ENCODE measurements at regions not wholly inside any gene's neighbourhood (a gene's known extent, or its start where the extent isn't known, plus 50 kb on each side); places are given as distances from the start of the nearest gene placed in this dataset.

DNA sequence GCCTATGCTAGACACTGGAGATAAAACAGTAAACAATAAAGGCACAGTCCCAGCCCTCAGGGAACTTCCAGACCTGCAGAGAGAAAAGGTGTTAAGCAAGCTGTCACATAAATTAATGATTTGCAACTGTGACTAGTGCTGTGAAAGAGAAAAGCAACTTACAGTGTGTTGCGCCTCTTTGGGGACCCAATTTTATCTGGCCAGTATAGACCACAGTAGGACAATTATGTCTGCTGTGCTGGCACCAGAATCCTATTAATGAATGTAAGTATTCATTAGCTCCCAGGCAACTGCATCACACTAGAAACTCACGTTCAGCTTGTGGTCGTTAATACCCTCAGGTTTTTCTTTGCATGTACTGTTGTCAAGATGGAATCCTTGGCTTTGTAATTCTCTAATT is 55.3 kb upstream of the CHST9 start (continued):
- TF ChIP-seq, protein P1, sequence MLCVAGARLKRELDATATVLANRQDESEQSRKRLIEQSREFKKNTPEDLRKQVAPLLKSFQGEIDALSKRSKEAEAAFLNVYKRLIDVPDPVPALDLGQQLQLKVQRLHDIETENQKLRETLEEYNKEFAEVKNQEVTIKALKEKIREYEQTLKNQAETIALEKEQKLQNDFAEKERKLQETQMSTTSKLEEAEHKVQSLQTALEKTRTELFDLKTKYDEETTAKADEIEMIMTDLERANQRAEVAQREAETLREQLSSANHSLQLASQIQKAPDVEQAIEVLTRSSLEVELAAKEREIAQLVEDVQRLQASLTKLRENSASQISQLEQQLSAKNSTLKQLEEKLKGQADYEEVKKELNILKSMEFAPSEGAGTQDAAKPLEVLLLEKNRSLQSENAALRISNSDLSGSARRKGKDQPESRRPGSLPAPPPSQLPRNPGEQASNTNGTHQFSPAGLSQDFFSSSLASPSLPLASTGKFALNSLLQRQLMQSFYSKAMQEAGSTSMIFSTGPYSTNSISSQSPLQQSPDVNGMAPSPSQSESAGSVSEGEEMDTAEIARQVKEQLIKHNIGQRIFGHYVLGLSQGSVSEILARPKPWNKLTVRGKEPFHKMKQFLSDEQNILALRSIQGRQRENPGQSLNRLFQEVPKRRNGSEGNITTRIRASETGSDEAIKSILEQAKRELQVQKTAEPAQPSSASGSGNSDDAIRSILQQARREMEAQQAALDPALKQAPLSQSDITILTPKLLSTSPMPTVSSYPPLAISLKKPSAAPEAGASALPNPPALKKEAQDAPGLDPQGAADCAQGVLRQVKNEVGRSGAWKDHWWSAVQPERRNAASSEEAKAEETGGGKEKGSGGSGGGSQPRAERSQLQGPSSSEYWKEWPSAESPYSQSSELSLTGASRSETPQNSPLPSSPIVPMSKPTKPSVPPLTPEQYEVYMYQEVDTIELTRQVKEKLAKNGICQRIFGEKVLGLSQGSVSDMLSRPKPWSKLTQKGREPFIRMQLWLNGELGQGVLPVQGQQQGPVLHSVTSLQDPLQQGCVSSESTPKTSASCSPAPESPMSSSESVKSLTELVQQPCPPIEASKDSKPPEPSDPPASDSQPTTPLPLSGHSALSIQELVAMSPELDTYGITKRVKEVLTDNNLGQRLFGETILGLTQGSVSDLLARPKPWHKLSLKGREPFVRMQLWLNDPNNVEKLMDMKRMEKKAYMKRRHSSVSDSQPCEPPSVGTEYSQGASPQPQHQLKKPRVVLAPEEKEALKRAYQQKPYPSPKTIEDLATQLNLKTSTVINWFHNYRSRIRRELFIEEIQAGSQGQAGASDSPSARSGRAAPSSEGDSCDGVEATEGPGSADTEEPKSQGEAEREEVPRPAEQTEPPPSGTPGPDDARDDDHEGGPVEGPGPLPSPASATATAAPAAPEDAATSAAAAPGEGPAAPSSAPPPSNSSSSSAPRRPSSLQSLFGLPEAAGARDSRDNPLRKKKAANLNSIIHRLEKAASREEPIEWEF (IDR thresholded peaks at IDR 0.05; ENCODE audit: insufficient replicate concordance, low read depth, low read length) = no peak
- no peak for TF ChIP-seq EZH2 (IDR thresholded peaks at IDR 0.05; ENCODE audit: borderline replicate concordance, control insufficient read depth, low read depth, low read length)
- no peak for TF ChIP-seq MYB (IDR thresholded peaks at IDR 0.05; ENCODE audit: borderline replicate concordance, low read depth, low read length)
- no peak for TF ChIP-seq PML (IDR thresholded peaks at IDR 0.05; ENCODE audit: low read length)
- TF ChIP-seq YBX1 (IDR thresholded peaks at IDR 0.05) = no peak
- TF ChIP-seq CHD1 (IDR thresholded peaks at IDR 0.05; ENCODE audit: low read depth, low read length) = no peak
- no peak for TF ChIP-seq LARP7 (IDR thresholded peaks at IDR 0.05)
- no peak for TF ChIP-seq PAX5 (IDR thresholded peaks at IDR 0.05; ENCODE audit: borderline replicate concordance, low read depth, low read length)
- no peak for TF ChIP-seq ZNF207 (IDR thresholded peaks at IDR 0.05; ENCODE audit: borderline replicate concordance)
- no peak for TF ChIP-seq MYC (IDR thresholded peaks at IDR 0.05; ENCODE audit: insufficient read depth, insufficient read length, insufficient replicate concordance, low read length, severe bottlenecking)
- no peak for TF ChIP-seq JUND (IDR thresholded peaks at IDR 0.05; ENCODE audit: low read depth, low read length)
- TF ChIP-seq, protein P2, sequence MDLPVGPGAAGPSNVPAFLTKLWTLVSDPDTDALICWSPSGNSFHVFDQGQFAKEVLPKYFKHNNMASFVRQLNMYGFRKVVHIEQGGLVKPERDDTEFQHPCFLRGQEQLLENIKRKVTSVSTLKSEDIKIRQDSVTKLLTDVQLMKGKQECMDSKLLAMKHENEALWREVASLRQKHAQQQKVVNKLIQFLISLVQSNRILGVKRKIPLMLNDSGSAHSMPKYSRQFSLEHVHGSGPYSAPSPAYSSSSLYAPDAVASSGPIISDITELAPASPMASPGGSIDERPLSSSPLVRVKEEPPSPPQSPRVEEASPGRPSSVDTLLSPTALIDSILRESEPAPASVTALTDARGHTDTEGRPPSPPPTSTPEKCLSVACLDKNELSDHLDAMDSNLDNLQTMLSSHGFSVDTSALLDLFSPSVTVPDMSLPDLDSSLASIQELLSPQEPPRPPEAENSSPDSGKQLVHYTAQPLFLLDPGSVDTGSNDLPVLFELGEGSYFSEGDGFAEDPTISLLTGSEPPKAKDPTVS (IDR thresholded peaks at IDR 0.05; ENCODE audit: low read depth, low read length) = no peak
- TF ChIP-seq, protein P3, sequence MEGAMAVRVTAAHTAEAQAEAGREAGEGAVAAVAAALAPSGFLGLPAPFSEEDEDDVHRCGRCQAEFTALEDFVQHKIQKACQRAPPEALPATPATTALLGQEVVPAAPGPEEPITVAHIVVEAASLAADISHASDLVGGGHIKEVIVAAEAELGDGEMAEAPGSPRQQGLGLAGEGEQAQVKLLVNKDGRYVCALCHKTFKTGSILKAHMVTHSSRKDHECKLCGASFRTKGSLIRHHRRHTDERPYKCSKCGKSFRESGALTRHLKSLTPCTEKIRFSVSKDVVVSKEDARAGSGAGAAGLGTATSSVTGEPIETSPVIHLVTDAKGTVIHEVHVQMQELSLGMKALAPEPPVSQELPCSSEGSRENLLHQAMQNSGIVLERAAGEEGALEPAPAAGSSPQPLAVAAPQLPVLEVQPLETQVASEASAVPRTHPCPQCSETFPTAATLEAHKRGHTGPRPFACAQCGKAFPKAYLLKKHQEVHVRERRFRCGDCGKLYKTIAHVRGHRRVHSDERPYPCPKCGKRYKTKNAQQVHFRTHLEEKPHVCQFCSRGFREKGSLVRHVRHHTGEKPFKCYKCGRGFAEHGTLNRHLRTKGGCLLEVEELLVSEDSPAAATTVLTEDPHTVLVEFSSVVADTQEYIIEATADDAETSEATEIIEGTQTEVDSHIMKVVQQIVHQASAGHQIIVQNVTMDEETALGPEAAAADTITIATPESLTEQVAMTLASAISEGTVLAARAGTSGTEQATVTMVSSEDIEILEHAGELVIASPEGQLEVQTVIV (IDR thresholded peaks at IDR 0.05; ENCODE audit: borderline replicate concordance, partially characterized antibody) = no peak
- no peak for TF ChIP-seq CBX3 (IDR thresholded peaks at IDR 0.05; ENCODE audit: borderline replicate concordance, low read depth)
- TF ChIP-seq, protein P4, sequence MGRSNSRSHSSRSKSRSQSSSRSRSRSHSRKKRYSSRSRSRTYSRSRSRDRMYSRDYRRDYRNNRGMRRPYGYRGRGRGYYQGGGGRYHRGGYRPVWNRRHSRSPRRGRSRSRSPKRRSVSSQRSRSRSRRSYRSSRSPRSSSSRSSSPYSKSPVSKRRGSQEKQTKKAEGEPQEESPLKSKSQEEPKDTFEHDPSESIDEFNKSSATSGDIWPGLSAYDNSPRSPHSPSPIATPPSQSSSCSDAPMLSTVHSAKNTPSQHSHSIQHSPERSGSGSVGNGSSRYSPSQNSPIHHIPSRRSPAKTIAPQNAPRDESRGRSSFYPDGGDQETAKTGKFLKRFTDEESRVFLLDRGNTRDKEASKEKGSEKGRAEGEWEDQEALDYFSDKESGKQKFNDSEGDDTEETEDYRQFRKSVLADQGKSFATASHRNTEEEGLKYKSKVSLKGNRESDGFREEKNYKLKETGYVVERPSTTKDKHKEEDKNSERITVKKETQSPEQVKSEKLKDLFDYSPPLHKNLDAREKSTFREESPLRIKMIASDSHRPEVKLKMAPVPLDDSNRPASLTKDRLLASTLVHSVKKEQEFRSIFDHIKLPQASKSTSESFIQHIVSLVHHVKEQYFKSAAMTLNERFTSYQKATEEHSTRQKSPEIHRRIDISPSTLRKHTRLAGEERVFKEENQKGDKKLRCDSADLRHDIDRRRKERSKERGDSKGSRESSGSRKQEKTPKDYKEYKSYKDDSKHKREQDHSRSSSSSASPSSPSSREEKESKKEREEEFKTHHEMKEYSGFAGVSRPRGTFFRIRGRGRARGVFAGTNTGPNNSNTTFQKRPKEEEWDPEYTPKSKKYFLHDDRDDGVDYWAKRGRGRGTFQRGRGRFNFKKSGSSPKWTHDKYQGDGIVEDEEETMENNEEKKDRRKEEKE (IDR thresholded peaks at IDR 0.05) = no peak
- TF ChIP-seq, protein P5, sequence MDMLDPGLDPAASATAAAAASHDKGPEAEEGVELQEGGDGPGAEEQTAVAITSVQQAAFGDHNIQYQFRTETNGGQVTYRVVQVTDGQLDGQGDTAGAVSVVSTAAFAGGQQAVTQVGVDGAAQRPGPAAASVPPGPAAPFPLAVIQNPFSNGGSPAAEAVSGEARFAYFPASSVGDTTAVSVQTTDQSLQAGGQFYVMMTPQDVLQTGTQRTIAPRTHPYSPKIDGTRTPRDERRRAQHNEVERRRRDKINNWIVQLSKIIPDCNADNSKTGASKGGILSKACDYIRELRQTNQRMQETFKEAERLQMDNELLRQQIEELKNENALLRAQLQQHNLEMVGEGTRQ (IDR thresholded peaks at IDR 0.05; ENCODE audit: borderline replicate concordance, low read depth, low read length) = no peak
- no peak for TF ChIP-seq RCOR1 (conservative IDR thresholded peaks at IDR 0.05; ENCODE audit: low read depth, low read length)

Data from GM12878 (cell line).